Endothelial cell of umbilical vein (primary cell): ENCODE measurements at regions not wholly inside any gene's neighbourhood (a gene's known extent, or its start where the extent isn't known, plus 50 kb on each side); places are given as distances from the start of the nearest gene placed in this dataset.

Experiments used
- BruUV-seq: library from RNA; stranded (reverse); fragments of 400-500 nt; replicated peaks from 2 replicates; lab custom pipeline; 2021; lab: Mats Ljungman, UMichigan
- CTCF ChIA-PET: fragments of 300-600, 350-600 bp; sonication (Branson Sonifier 250); formaldehyde crosslinking; loops from one replicate; lab custom pipeline; 2021; ENCODE audit warnings: antibody characterized with exemption, inconsistent platforms; lab: Charles Lee
- POLR2A ChIA-PET: fragments of 300-600, 350-600 bp; sonication (Branson Sonifier 250); formaldehyde crosslinking; loops from one replicate; lab custom pipeline; 2021; ENCODE audit warnings: antibody characterized with exemption, inconsistent platforms; lab: Charles Lee
- DNase-seq: peaks from one replicate; pipeline ENCODE4 v3.0.0-alpha.2; 2011; ENCODE audit warnings: low read depth, low spot score
- FAIRE-seq: peaks from 2 replicates; lab custom pipeline; 2011; peaks lifted over from hg19 to GRCh38; lab: Jason Lieb, UNC
- H2AFZ ChIP-seq: 2 replicates; pipeline ENCODE4 v1.6.0; 2012; ENCODE audit warnings: low read depth, low read length, control low read depth, inconsistent platforms
- H3K27ac ChIP-seq: 2 replicates; pipeline ENCODE4 v1.5.1; 2011; ENCODE audit warnings: low read depth, mild to moderate bottlenecking, control low read depth, low read length, moderate library complexity; ENCODE audit not compliant: insufficient read depth
- H3K27me3 ChIP-seq, 2 experiments: 2 replicates each; pipeline versions ENCODE4 v1.6.0 to v1.6.1; 2011; ENCODE audit warnings: low read length in 2 of 2, mixed read lengths in 1 of 2; ENCODE audit not compliant: control insufficient read depth in 2 of 2, insufficient read depth in 2 of 2
- H3K36me3 ChIP-seq, 2 experiments: 2 replicates in 1 of 2; 3 replicates in 1 of 2; pipeline ENCODE4 v1.5.1; 2011; ENCODE audit warnings: low read length in 2 of 2, mild to moderate bottlenecking in 1 of 2, moderate library complexity in 1 of 2; ENCODE audit not compliant: control insufficient read depth in 2 of 2, insufficient read depth in 2 of 2; ENCODE audit errors: extremely low read depth in 1 of 2
- H3K4me1 ChIP-seq: 3 replicates; pipeline ENCODE4 v1.5.1; 2011; ENCODE audit warnings: mild to moderate bottlenecking, low read length; ENCODE audit not compliant: control insufficient read depth, insufficient read depth; ENCODE audit errors: extremely low read depth
- H3K4me2 ChIP-seq: 2 replicates; pipeline ENCODE4 v1.6.1; 2011; ENCODE audit warnings: low read length, control low read depth, mixed read lengths; ENCODE audit not compliant: insufficient read depth
- H3K4me3 ChIP-seq, 3 experiments: fragments of 200-600 bp in 1 of 3; sonication (generic), shearing (Covaris generic) in 1 of 3; replicated peaks in 1 of 3; 2 replicates each; pipeline ENCODE4 v1.5.1; 2011 to 2016; ENCODE audit warnings: control low read depth in 3 of 3, low read length in 3 of 3, mild to moderate bottlenecking in 2 of 3, inconsistent platforms in 1 of 3, low read depth in 1 of 3, moderate library complexity in 1 of 3; ENCODE audit not compliant: insufficient read depth in 1 of 3
- H3K79me2 ChIP-seq: 2 replicates; pipeline ENCODE4 v1.6.0; 2012; ENCODE audit warnings: low read length, inconsistent platforms; ENCODE audit not compliant: control insufficient read depth, insufficient read depth
- H3K9ac ChIP-seq: replicated peaks from 2 replicates; pipeline ENCODE3; 2011; ENCODE audit warnings: low read length, control low read depth; ENCODE audit not compliant: insufficient read depth; ENCODE audit errors: extremely low read depth
- H3K9me1 ChIP-seq: replicated peaks from 3 replicates; pipeline ENCODE4 v1.6.0; 2011; ENCODE audit warnings: mild to moderate bottlenecking, low read length; ENCODE audit not compliant: control insufficient read depth, insufficient read depth; ENCODE audit errors: extremely low read depth
- H3K9me3 ChIP-seq: replicated peaks from 2 replicates; pipeline ENCODE4 v1.5.1; 2012; ENCODE audit warnings: low read length, inconsistent platforms; ENCODE audit not compliant: control insufficient read depth, insufficient read depth
- H4K20me1 ChIP-seq: replicated peaks from 2 replicates; pipeline ENCODE3; 2011; ENCODE audit warnings: mild to moderate bottlenecking, low read length; ENCODE audit not compliant: control insufficient read depth, insufficient read depth; ENCODE audit errors: extremely low read depth
- EZH2 ChIP-seq: IDR thresholded peaks from 2 replicates; pipeline ENCODE4 v1.6.1; 2012; ENCODE audit warnings: borderline replicate concordance, low read depth, mild to moderate bottlenecking, moderate library complexity, low read length, inconsistent platforms; ENCODE audit not compliant: severe bottlenecking
- FOS ChIP-seq: IDR thresholded peaks from 2 replicates; pipeline ENCODE4 v1.6.1; 2011; ENCODE audit warnings: mild to moderate bottlenecking, low read length, moderate library complexity, borderline replicate concordance; ENCODE audit not compliant: insufficient read depth
- GATA2 ChIP-seq: IDR thresholded peaks from 2 replicates; pipeline ENCODE4 v1.7.0; 2011; ENCODE audit warnings: low read depth, mild to moderate bottlenecking, moderate library complexity, mixed read lengths, low read length; ENCODE audit not compliant: insufficient read length, insufficient read depth
- JUN ChIP-seq: IDR thresholded peaks from 2 replicates; pipeline ENCODE4 v1.6.1; 2011; ENCODE audit warnings: borderline replicate concordance, low read depth; ENCODE audit not compliant: insufficient read length, insufficient read depth
- MYC ChIP-seq: IDR thresholded peaks from one replicate; pipeline ENCODE4 v1.6.1; 2011; ENCODE audit warnings: mild to moderate bottlenecking, low read depth, low read length
- POLR2A ChIP-seq: IDR thresholded peaks from 2 replicates; pipeline ENCODE4 v1.6.1; 2012; ENCODE audit warnings: low read depth, mild to moderate bottlenecking, control low read depth, low read length
- POLR2AphosphoS5 ChIP-seq: IDR thresholded peaks from 2 replicates; pipeline ENCODE4 v1.6.1; 2012; ENCODE audit warnings: low read depth, mild to moderate bottlenecking, control low read depth, low read length, moderate library complexity; ENCODE audit not compliant: insufficient read depth
- dilution Hi-C: fragments of 300-500 bp; cut with MboI; formaldehyde crosslinking; loops from one replicate; pipeline ENCODE4 v1.15.0; 2019; ENCODE audit warnings: low sequenced_read_pairs; ENCODE audit not compliant: extremely low pct_ligation_motif_present
- intact Hi-C: fragments of 100-400 bp; cut with micrococcal nuclease; formaldehyde crosslinking; loops from one replicate; pipeline ENCODE4 v1.10.0; 2022
- TF ChIP-seq, protein P1 (sequence below), 2 donors: IDR thresholded peaks; 1 replicate in 1 of 2; 2 replicates in 1 of 2; pipeline ENCODE4 v1.5.1; 2011; ENCODE audit warnings: low read length in 2 of 2, mild to moderate bottlenecking in 2 of 2, moderate library complexity in 2 of 2, control low read depth in 1 of 2, inconsistent platforms in 1 of 2, low read depth in 1 of 2; ENCODE audit not compliant: insufficient read depth in 1 of 2; ENCODE audit errors: extremely low read depth in 1 of 2
- TF ChIP-seq, protein P2 (sequence below): IDR thresholded peaks from 2 replicates; pipeline ENCODE4 v1.6.1; 2011; ENCODE audit not compliant: insufficient read depth, insufficient read length

DNA sequence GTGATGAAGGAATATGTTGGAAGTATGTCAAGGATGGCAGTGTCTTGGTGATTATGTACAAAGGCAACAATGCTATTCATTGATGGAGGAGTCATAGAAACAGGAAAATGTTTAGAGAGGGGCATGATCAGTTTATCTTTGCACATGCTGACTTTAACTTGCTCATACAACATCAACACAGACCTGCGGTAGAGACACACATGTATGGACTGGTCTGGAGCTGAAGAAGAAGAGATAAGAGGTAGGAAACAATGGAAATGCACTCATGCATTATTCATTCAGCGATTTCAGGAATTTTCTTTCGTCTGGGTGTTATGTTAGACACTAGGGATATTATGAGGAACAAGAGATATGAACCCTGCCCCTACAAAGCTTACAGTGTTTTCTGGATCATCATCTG lies 1252.3 kb upstream of the TENM3 start:
- Histone ChIP-seq H2AFZ (no peak overlapping the region), H3K4me2 (no peak overlapping the region), H3K9ac (no peak overlapping the region), H3K9me1 (no peaks in the 10 kb centered on the region), H3K79me2 (no peaks in the 10 kb centered on the region), H3K27me3 (no peaks in the 10 kb centered on the region), H3K36me3 (no peaks in the 10 kb centered on the region), H3K27ac (no peak overlapping the region), H3K4me3 (no peak overlapping the region), H3K9me3 (peaks cover 2% of the 10 kb centered on the region), H4K20me1 (no peaks in the 10 kb centered on the region), H3K4me1 (no peaks in the 10 kb centered on the region)
- BruUV-seq: no TSS peak
- FAIRE-seq (no peak), DNase-seq (no peak)
- intact Hi-C loops: no loop called here
- dilution Hi-C loops: no loop called here
- POLR2A ChIA-PET: no interaction called here
- CTCF ChIA-PET: interaction anchor here (0.5 kb wide), 1 partner anchor 10 kb away, joined by 3 read pairs; no protein-coding TSS in a partner anchor
- TF ChIP-seq MYC: no peak
- no peak for TF ChIP-seq FOS
- TF ChIP-seq, protein P1, sequence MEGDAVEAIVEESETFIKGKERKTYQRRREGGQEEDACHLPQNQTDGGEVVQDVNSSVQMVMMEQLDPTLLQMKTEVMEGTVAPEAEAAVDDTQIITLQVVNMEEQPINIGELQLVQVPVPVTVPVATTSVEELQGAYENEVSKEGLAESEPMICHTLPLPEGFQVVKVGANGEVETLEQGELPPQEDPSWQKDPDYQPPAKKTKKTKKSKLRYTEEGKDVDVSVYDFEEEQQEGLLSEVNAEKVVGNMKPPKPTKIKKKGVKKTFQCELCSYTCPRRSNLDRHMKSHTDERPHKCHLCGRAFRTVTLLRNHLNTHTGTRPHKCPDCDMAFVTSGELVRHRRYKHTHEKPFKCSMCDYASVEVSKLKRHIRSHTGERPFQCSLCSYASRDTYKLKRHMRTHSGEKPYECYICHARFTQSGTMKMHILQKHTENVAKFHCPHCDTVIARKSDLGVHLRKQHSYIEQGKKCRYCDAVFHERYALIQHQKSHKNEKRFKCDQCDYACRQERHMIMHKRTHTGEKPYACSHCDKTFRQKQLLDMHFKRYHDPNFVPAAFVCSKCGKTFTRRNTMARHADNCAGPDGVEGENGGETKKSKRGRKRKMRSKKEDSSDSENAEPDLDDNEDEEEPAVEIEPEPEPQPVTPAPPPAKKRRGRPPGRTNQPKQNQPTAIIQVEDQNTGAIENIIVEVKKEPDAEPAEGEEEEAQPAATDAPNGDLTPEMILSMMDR (IDR thresholded peaks at IDR 0.05; ENCODE audit: extremely low read depth in 1 of 2, insufficient read depth in 1 of 2, low read depth in 1 of 2, low read length in 2 of 2): no peak
- no peak for TF ChIP-seq POLR2A
- no peak for TF ChIP-seq JUN
- TF ChIP-seq, protein P2, sequence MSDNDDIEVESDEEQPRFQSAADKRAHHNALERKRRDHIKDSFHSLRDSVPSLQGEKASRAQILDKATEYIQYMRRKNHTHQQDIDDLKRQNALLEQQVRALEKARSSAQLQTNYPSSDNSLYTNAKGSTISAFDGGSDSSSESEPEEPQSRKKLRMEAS: no peak
- no peak for TF ChIP-seq EZH2
- TF ChIP-seq POLR2AphosphoS5: no peak
- TF ChIP-seq GATA2: no peak
